ACC112 (cell line): ENCODE measurements at regions not wholly inside any gene's neighbourhood (a gene's known extent, or its start where the extent isn't known, plus 50 kb on each side); places are given as distances from the start of the nearest gene placed in this dataset.

Experiments
- H2AFZ ChIP-seq: fragments of 200-600 bp; sonication (generic); one replicate; pipeline ENCODE4 v1.6.0; 2017; ENCODE audit warnings: antibody characterized with exemption, low read length; ENCODE audit not compliant: unreplicated experiment
- H3K27ac ChIP-seq: fragments of 200-600 bp; sonication (generic); 2 replicates; pipeline ENCODE4 v1.5.1; 2014; ENCODE audit warnings: low read depth, mild to moderate bottlenecking, antibody characterized with exemption, low read length, moderate library complexity
- H3K27me3 ChIP-seq: fragments of 200-600 bp; sonication (generic); 2 replicates; pipeline ENCODE4 v1.6.1; 2014; ENCODE audit warnings: mild to moderate bottlenecking, antibody characterized with exemption, low read length, moderate library complexity, mixed read lengths; ENCODE audit not compliant: insufficient read depth
- H3K36me3 ChIP-seq: fragments of 200-600 bp; sonication (generic); 2 replicates; pipeline ENCODE4 v1.6.1; 2016; ENCODE audit warnings: mild to moderate bottlenecking, antibody characterized with exemption, low read length, moderate library complexity, mixed read lengths; ENCODE audit not compliant: insufficient read depth
- H3K4me1 ChIP-seq: fragments of 200-600 bp; sonication (generic); one replicate; pipeline ENCODE4 v1.6.1; 2016; ENCODE audit warnings: low read length, mixed read lengths; ENCODE audit not compliant: insufficient read depth, unreplicated experiment, control insufficient read depth
- H3K4me3 ChIP-seq: fragments of 200-600 bp; sonication (generic); 2 replicates; pipeline ENCODE4 v1.5.1; 2014; ENCODE audit warnings: mild to moderate bottlenecking, low read depth, low read length
- H3K79me2 ChIP-seq: fragments of 200-600 bp; sonication (generic); one replicate; pipeline ENCODE4 v1.6.0; 2016; ENCODE audit warnings: low read length; ENCODE audit not compliant: control insufficient read depth, unreplicated experiment, insufficient read depth

GRCh38 chr13:32938907-32939306, 77.3 kb upstream of the KL start:
- peaks cover 6% of the 10 kb centered on the region for H3K4me1 ChIP-seq
- no peaks in the 10 kb centered on the region for H3K79me2 ChIP-seq
- H3K27me3 ChIP-seq, result peaks cover 7% of the 10 kb centered on the region
- H3K27ac ChIP-seq, result peak overlapping the region; percentile 1; the same call in 1 of the 2 replicates
- no peak overlapping the region for H2AFZ ChIP-seq
- no peak overlapping the region for H3K4me3 ChIP-seq
- H3K36me3 ChIP-seq, result no peaks in the 10 kb centered on the region

- H3K27ac ChIP-seq, result no peak overlapping the region
- no peaks in the 10 kb centered on the region for H3K79me2 ChIP-seq
- no peak overlapping the region for H2AFZ ChIP-seq
- H3K36me3 ChIP-seq, result no peaks in the 10 kb centered on the region
- peaks cover 6% of the 10 kb centered on the region for H3K4me1 ChIP-seq
- H3K27me3 ChIP-seq, result no peaks in the 10 kb centered on the region
- no peak overlapping the region for H3K4me3 ChIP-seq
Measured at GRCh38 chr13:32940601-32941000, 75.6 kb upstream of the KL start.

DNA sequence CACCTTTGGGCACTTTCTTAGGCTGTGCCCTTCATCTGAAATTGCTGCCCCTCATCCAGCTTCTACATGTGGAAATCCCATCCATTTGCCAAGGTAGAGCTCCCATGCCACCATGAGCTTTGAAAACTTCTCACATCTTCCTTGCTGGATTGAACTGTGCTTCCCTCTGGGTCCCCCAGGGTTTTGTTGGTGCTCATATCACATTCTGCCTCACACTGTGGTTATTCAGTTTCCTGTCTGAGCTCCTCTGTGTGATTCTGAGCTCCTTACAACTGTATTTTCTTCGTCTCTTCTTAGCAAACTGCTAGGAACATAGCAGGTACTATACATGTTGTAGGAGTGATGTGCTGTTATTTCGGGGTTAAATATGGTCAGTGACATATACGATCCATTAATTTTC, 74.9 kb upstream of the KL start:
- Histone ChIP-seq H3K36me3 (no peaks in the 10 kb centered on the region), H3K4me3 (no peak overlapping the region), H3K27me3 (no peaks in the 10 kb centered on the region), H3K27ac (no peak overlapping the region), H2AFZ (no peak overlapping the region), H3K4me1 (peaks cover 6% of the 10 kb centered on the region), H3K79me2 (no peaks in the 10 kb centered on the region)

- no peaks in the 10 kb centered on the region for H3K36me3 ChIP-seq
- H3K27me3 ChIP-seq, result peaks cover 32% of the 10 kb centered on the region
- H3K27ac ChIP-seq, result no peak overlapping the region
- no peaks in the 10 kb centered on the region for H3K4me1 ChIP-seq
- no peak overlapping the region for H3K4me3 ChIP-seq
- H3K79me2 ChIP-seq, result no peaks in the 10 kb centered on the region
- H2AFZ ChIP-seq, result no peak overlapping the region
Measured at GRCh38 chr13:32946558-32946957, 69.7 kb upstream of the KL start.

DNA sequence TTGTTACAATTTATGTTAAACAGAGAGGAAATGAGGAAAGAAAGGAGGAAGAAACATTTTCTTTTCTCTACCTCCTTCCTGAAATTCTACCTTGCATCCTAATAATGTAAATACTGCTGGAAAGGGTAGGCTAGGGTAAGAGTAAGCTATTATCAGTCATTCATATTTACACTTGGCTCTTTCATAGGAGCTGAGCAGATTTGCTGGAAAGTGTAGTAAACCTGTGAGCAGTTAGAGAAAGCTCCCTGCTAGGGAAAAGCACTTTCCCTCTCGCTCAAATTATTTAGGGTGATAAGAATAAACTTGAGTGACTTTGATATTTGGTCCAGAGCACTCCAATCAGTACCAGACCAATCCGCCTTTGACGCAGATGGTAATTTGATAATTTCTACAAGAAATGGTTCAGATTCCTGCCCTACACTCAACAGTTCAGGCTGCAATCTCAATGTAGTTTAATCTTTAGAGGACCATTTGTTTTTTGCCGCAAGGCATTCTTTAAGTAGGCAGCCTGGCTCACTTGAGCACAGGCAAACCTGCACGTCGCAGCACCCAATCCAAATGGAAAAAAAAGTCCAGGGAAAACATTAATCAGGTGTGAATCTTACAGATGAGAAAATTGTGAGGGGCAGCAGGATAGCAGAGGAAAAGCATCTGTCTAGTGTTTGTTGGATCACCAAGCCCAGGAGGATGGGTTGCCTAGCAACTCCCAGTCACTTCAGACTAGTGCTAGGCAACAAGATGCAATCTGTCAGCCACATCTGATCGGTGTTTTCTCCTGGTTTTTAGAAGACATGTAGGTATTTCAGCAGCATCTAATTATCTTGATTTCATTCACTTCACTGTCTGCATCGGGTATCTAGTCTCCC, 68.6 kb upstream of the KL start:
- Histone ChIP-seq H3K79me2 (no peaks in the 10 kb centered on the region), H3K4me1 (no peaks in the 10 kb centered on the region), H3K27ac (no peak overlapping the region), H3K4me3 (no peak overlapping the region), H3K36me3 (no peaks in the 10 kb centered on the region), H2AFZ (no peak overlapping the region), H3K27me3 (peaks cover 37% of the 10 kb centered on the region)

GRCh38 chr13:32949820-32950219, 66.4 kb upstream of the KL start:
- Histone ChIP-seq H2AFZ (no peak overlapping the region), H3K27ac (no peak overlapping the region), H3K36me3 (no peaks in the 10 kb centered on the region), H3K79me2 (no peaks in the 10 kb centered on the region), H3K4me3 (no peak overlapping the region), H3K27me3 (peaks cover 37% of the 10 kb centered on the region), H3K4me1 (no peaks in the 10 kb centered on the region)

- Histone ChIP-seq H3K27ac (no peak overlapping the region), H3K4me3 (no peak overlapping the region), H3K36me3 (no peaks in the 10 kb centered on the region), H2AFZ (no peak overlapping the region), H3K79me2 (no peaks in the 10 kb centered on the region), H3K4me1 (no peaks in the 10 kb centered on the region), H3K27me3 (peaks cover 45% of the 10 kb centered on the region)
Measured at GRCh38 chr13:32951580-32951979, 64.6 kb upstream of the KL start.

DNA sequence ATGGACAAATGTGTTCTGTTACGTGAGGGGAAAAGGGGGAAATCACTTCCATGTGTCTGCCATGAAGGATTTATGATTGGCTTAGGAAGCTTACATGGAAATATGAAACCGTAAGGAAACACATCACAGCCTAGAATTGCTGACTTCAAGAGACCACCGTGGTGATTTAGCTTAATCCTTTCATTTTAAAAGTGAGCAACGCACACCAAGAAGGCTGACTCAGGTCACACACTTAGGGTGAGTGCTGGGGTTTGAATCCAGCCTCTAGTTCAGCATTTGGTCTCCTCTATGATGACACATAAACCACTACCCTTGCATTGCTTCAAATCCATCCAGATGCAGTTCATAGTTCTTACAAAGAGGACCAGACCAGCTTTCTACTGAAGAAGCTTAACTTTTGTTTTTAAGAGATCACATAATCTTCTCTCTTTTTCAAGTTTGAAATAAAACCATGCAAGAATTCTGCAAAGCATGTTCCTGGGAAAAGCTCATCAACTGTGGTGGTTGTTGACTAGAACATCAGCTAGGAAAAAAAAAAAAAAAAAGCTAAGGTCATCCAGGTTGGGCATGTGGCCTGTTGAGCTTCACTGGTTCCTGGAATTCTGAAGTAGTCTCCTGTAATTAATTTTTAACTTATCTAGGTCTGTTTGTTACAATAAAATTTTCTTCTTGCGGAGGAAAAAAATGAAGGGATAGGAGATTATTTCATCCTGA, 60.2 kb upstream of the KL start:
- no peak overlapping the region for H3K4me3 ChIP-seq
- H3K27me3 ChIP-seq, result peaks cover 57% of the 10 kb centered on the region
- no peaks in the 10 kb centered on the region for H3K36me3 ChIP-seq
- no peaks in the 10 kb centered on the region for H3K4me1 ChIP-seq
- no peaks in the 10 kb centered on the region for H3K79me2 ChIP-seq
- no peak overlapping the region for H2AFZ ChIP-seq
- no peak overlapping the region for H3K27ac ChIP-seq

DNA sequence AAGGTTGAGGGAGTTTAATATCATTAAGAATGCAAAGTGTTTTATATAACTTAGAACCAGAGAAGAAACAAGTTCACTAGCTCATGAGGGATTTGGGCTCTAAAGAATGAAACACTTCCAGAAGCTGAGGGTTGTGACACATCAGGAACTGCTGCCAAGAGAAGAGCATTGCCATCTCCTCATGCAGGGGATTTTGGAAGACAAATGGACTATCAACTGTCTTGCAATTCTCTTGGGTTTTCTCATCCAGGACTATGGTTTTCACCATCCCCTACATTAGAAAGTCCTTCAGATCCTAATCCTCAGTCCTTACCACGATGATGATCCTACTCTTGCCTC, 59.7 kb upstream of the KL start:
- no peak overlapping the region for H3K4me3 ChIP-seq
- no peaks in the 10 kb centered on the region for H3K79me2 ChIP-seq
- H3K4me1 ChIP-seq, result no peaks in the 10 kb centered on the region
- no peaks in the 10 kb centered on the region for H3K36me3 ChIP-seq
- H3K27ac ChIP-seq, result no peak overlapping the region
- H2AFZ ChIP-seq, result no peak overlapping the region
- peaks cover 57% of the 10 kb centered on the region for H3K27me3 ChIP-seq

DNA sequence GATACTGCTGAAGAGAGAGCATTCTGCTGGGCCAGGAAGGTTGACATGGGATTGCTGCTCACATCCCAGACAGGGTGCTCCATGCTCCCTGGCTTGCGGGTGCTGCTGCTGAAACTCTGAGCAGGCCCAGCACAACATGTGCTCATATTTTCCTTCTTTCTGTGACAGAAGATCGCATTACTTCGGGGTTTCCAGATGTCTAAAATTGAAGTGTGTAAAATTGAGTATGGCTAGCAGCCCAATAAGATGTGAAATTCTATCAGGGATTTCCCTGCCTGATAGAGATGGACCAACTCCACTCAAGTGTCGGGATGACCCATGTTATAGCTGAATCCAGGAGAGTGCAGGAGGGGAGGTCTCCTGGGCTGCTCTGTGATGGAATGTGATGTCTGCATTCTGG, 55.6 kb upstream of the KL start:
- peaks cover 62% of the 10 kb centered on the region for H3K27me3 ChIP-seq
- H2AFZ ChIP-seq, result no peak overlapping the region

DNA sequence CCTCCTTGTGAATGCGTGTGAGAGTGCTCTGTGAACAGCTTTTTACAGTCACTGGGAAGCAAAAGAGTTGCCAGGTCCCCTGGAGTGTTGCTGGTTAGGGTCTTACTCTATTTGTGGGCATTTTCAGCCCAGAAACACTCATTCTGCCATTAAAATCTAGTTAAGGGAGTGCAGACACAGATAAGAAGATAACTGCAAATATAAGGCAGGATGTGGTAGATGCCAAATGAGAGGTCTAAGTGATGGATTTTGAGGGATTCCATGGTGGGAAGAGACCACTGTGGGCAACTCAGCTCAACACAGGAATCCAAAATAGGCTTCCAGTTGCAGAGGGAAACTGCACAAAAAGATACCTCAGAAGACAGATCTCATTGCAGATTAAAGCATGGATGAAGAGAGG, 54.5 kb upstream of the KL start:
- Histone ChIP-seq H3K4me1 (no peaks in the 10 kb centered on the region), H3K27ac (no peak overlapping the region), H3K27me3 (peaks cover 56% of the 10 kb centered on the region)

More for the DNA sequence above, 55.6 kb upstream of the KL start:
- H3K36me3 ChIP-seq, result no peaks in the 10 kb centered on the region
- no peak overlapping the region for H3K27ac ChIP-seq
- no peaks in the 10 kb centered on the region for H3K4me1 ChIP-seq
- H3K4me3 ChIP-seq, result no peak overlapping the region
- H3K79me2 ChIP-seq, result no peaks in the 10 kb centered on the region

More for the DNA sequence above, 54.5 kb upstream of the KL start:
- Histone ChIP-seq H3K79me2 (no peaks in the 10 kb centered on the region), H3K36me3 (no peaks in the 10 kb centered on the region), H3K4me3 (no peak overlapping the region), H2AFZ (no peak overlapping the region)
